ENCODE measurements at regions not wholly inside any gene's neighbourhood (a gene's known extent, or its start where the extent isn't known, plus 50 kb on each side); places are given as distances from the start of the nearest gene placed in this dataset.

DNA sequence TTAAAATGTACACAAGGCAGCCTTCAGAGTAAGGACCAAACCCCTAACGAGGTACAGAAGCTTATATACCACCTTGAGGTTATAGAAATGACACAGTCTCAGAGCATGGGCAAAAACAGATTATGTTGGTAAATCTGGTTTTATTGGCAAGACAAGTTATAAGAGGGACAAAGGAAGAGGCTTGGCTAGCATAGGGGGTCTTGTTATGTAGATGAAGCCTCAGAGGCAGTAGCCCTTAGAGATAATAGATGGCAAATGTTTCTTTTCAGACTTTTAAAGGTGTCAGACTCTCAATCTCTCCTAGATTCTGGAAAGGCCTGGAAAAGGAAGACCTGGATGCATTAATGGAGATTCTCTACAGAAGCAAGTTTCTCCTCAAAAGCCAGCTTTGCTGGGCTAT, 123.3 kb upstream of the ATXN1 start:
- in situ Hi-C loops (cut with MboI) = no loop called here

More for the DNA sequence above, 123.3 kb upstream of the ATXN1 start:
- Histone ChIP-seq H3K4me3 (no peak overlapping the region), H3K27me3 (ENCODE audit: control insufficient read depth in 2 of 2, insufficient read depth in 2 of 2, low read length in 2 of 2) (peaks cover 0 to 4% of the 10 kb centered on the region in 2 experiments; a peak in 1 of 5 replicates), H2AFZ (ENCODE audit: low read depth, low read length) (no peak overlapping the region), H3K9me1 (ENCODE audit: control insufficient read depth, insufficient read depth, low read length) (no peaks in the 10 kb centered on the region), H3K36me3 (ENCODE audit: control insufficient read depth, insufficient read depth, low read length) (no peaks in the 10 kb centered on the region), H3K9me3 (replicated peaks; ENCODE audit: control insufficient read depth, insufficient read depth, low read depth, low read length) (no peaks in the 10 kb centered on the region), H3K4me2 (ENCODE audit: insufficient read depth, low read length) (no peak overlapping the region), H3K79me2 (ENCODE audit: control insufficient read depth, insufficient read depth, low read length) (no peaks in the 10 kb centered on the region), H3K9ac (ENCODE audit: insufficient read depth in 1 of 2, low read depth in 2 of 2, low read length in 2 of 2) (no peak overlapping the region), H4K20me1 (replicated peaks; ENCODE audit: control insufficient read depth, insufficient read depth, low read length) (no peaks in the 10 kb centered on the region), H3K27ac (ENCODE audit: extremely low read depth, low read depth, low read length) (no peak overlapping the region), H3K4me1 (replicated peaks in 1 of 2; ENCODE audit: control insufficient read depth in 2 of 2, insufficient read depth in 2 of 2, low read length in 2 of 2) (0 out of 5 replicates have a peak, but pooled peaks cover 0 to 3% of the 10 kb centered on the region in 2 experiments)
- ATAC-seq (no peak), FAIRE-seq (no peak), DNase-seq (ENCODE audit: extremely low read depth in 1 of 4, low spot score in 3 of 4) (no peak)
- ChIA-PET POLR2A (no interaction called here), CTCF (ENCODE audit: low intra/inter-chr PET ratio) (no interaction called here)
- TF ChIP-seq, protein P1, sequence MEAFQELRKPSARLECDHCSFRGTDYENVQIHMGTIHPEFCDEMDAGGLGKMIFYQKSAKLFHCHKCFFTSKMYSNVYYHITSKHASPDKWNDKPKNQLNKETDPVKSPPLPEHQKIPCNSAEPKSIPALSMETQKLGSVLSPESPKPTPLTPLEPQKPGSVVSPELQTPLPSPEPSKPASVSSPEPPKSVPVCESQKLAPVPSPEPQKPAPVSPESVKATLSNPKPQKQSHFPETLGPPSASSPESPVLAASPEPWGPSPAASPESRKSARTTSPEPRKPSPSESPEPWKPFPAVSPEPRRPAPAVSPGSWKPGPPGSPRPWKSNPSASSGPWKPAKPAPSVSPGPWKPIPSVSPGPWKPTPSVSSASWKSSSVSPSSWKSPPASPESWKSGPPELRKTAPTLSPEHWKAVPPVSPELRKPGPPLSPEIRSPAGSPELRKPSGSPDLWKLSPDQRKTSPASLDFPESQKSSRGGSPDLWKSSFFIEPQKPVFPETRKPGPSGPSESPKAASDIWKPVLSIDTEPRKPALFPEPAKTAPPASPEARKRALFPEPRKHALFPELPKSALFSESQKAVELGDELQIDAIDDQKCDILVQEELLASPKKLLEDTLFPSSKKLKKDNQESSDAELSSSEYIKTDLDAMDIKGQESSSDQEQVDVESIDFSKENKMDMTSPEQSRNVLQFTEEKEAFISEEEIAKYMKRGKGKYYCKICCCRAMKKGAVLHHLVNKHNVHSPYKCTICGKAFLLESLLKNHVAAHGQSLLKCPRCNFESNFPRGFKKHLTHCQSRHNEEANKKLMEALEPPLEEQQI (IDR thresholded peaks at IDR 0.05) = no peak
- no peak for TF ChIP-seq TEAD4 (IDR thresholded peaks at IDR 0.05; ENCODE audit: low read length)
- no peak for TF ChIP-seq TEAD4 (CRISPR knock-in tag; IDR thresholded peaks at IDR 0.05; ENCODE audit: borderline replicate concordance)
- TF ChIP-seq ZNF436 (CRISPR knock-in tag; IDR thresholded peaks at IDR 0.05) = no peak
- no peak for TF ChIP-seq ATF1 (CRISPR knock-in tag; IDR thresholded peaks at IDR 0.05)
- TF ChIP-seq ATF1 (tag; IDR thresholded peaks at IDR 0.05) = no peak
- TF ChIP-seq KAT2B (IDR thresholded peaks at IDR 0.05; ENCODE audit: low read depth, low read length) = no peak
- TF ChIP-seq, protein P2, sequence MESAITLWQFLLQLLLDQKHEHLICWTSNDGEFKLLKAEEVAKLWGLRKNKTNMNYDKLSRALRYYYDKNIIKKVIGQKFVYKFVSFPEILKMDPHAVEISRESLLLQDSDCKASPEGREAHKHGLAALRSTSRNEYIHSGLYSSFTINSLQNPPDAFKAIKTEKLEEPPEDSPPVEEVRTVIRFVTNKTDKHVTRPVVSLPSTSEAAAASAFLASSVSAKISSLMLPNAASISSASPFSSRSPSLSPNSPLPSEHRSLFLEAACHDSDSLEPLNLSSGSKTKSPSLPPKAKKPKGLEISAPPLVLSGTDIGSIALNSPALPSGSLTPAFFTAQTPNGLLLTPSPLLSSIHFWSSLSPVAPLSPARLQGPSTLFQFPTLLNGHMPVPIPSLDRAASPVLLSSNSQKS (CRISPR knock-in tag; IDR thresholded peaks at IDR 0.05) = no peak
- no peak for TF ChIP-seq DACH1 (IDR thresholded peaks at IDR 0.05; ENCODE audit: partially characterized antibody)
- TF ChIP-seq MTF1 (CRISPR knock-in tag; IDR thresholded peaks at IDR 0.05; ENCODE audit: borderline replicate concordance) = no peak
- TF ChIP-seq IRF2 (CRISPR knock-in tag; IDR thresholded peaks at IDR 0.05) = no peak
- no peak for TF ChIP-seq SREBF2 (CRISPR knock-in tag; IDR thresholded peaks at IDR 0.05)
- TF ChIP-seq SNRNP70 (optimal IDR thresholded peaks at IDR 0.05; ENCODE audit: low read depth, low read length) = no peak
- no peak for TF ChIP-seq MAFK (IDR thresholded peaks at IDR 0.05; ENCODE audit: low read length)
- TF ChIP-seq, protein P3, sequence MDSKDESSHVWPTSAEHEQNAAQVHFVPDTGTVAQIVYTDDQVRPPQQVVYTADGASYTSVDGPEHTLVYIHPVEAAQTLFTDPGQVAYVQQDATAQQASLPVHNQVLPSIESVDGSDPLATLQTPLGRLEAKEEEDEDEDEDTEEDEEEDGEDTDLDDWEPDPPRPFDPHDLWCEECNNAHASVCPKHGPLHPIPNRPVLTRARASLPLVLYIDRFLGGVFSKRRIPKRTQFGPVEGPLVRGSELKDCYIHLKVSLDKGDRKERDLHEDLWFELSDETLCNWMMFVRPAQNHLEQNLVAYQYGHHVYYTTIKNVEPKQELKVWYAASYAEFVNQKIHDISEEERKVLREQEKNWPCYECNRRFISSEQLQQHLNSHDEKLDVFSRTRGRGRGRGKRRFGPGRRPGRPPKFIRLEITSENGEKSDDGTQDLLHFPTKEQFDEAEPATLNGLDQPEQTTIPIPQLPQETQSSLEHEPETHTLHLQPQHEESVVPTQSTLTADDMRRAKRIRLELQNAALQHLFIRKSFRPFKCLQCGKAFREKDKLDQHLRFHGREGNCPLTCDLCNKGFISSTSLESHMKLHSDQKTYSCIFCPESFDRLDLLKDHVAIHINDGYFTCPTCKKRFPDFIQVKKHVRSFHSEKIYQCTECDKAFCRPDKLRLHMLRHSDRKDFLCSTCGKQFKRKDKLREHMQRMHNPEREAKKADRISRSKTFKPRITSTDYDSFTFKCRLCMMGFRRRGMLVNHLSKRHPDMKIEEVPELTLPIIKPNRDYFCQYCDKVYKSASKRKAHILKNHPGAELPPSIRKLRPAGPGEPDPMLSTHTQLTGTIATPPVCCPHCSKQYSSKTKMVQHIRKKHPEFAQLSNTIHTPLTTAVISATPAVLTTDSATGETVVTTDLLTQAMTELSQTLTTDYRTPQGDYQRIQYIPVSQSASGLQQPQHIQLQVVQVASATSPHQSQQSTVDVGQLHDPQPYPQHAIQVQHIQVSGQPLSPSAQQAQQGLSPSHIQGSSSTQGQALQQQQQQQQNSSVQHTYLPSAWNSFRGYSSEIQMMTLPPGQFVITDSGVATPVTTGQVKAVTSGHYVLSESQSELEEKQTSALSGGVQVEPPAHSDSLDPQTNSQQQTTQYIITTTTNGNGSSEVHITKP (IDR thresholded peaks at IDR 0.05; ENCODE audit: partially characterized antibody) = no peak
- TF ChIP-seq HMG20B (CRISPR knock-in tag; IDR thresholded peaks at IDR 0.05) = no peak
- BruUV-seq (replicated peaks) = no TSS peak
- WGBS (ENCODE audit: insufficient coverage, low coverage, missing lambda C conversion rate) = 0% methylated on average over 1 of the region's 1 CpG
- intact Hi-C loops (cut with micrococcal nuclease) = no loop called here

Measured in K562 (cell line).